Loucy (cell line): ENCODE measurements at regions not wholly inside any gene's neighbourhood (a gene's known extent, or its start where the extent isn't known, plus 50 kb on each side); places are given as distances from the start of the nearest gene placed in this dataset.
"Not testable (repeated sequence)": the region's sequence is repeated elsewhere in the genome, so short reads cannot be mapped to it uniquely, and the experiment has no call there.

Experiments
- H2AFZ ChIP-seq: fragments of 200-600 bp; sonication (generic); 2 replicates; pipeline ENCODE4 v1.6.0; 2016; ENCODE audit warnings: antibody characterized with exemption, mild to moderate bottlenecking, low read length, moderate library complexity
- H3F3A ChIP-seq: fragments of 200-600 bp; 2 replicates; pipeline ENCODE4 v1.6.0; 2016; ENCODE audit warnings: antibody characterized with exemption, low read depth, mild to moderate bottlenecking
- H3K27me3 ChIP-seq: fragments of 200-600 bp; sonication (generic); 2 replicates; pipeline ENCODE4 v1.6.1; 2014; ENCODE audit warnings: low read length, mild to moderate bottlenecking; ENCODE audit not compliant: insufficient read depth, poor library complexity, severe bottlenecking
- H3K36me3 ChIP-seq: fragments of 200-600 bp; sonication (generic); 2 replicates; pipeline ENCODE4 v1.6.1; 2016; ENCODE audit warnings: low read length; ENCODE audit not compliant: insufficient read depth
- H3K4me1 ChIP-seq: fragments of 200-600 bp; sonication (generic); 2 replicates; pipeline ENCODE4 v1.5.1; 2014; ENCODE audit warnings: low read length, mild to moderate bottlenecking; ENCODE audit not compliant: insufficient read depth, poor library complexity, severe bottlenecking
- H3K4me2 ChIP-seq: fragments of 200-600 bp; sonication (generic); 2 replicates; pipeline ENCODE4 v1.6.0; 2014; ENCODE audit warnings: antibody characterized with exemption, low read length, low read depth, mild to moderate bottlenecking; ENCODE audit not compliant: poor library complexity, severe bottlenecking
- H3K4me3 ChIP-seq: fragments of 200-600 bp; sonication (generic); 2 replicates; pipeline ENCODE4 v1.5.1; 2014; ENCODE audit warnings: low read length, mild to moderate bottlenecking, mixed read lengths; ENCODE audit not compliant: poor library complexity, severe bottlenecking
- H3K79me2 ChIP-seq: fragments of 200-600 bp; sonication (generic); 2 replicates; pipeline ENCODE4 v1.6.1; 2014; ENCODE audit warnings: low read length; ENCODE audit not compliant: insufficient read depth
- H3K9ac ChIP-seq: fragments of 200-600 bp; sonication (generic); 2 replicates; pipeline ENCODE4 v1.6.0; 2014; ENCODE audit warnings: mild to moderate bottlenecking, low read depth, low read length, moderate library complexity; ENCODE audit not compliant: poor library complexity, severe bottlenecking
- H3K9me2 ChIP-seq: fragments of 200-600 bp; sonication (generic); replicated peaks from 2 replicates; pipeline ENCODE4 v1.6.1; 2016; ENCODE audit warnings: low read depth, low read length, mixed read lengths
- H3K9me3 ChIP-seq: fragments of 200-600 bp; sonication (generic); 2 replicates; pipeline ENCODE4 v1.6.1; 2014; ENCODE audit warnings: mild to moderate bottlenecking, antibody characterized with exemption, low read length, low read depth; ENCODE audit not compliant: insufficient read depth
- H4K20me1 ChIP-seq: fragments of 200-600 bp; sonication (generic); 2 replicates; pipeline ENCODE4 v1.6.0; 2014; ENCODE audit warnings: antibody characterized with exemption, low read length, mild to moderate bottlenecking; ENCODE audit not compliant: insufficient read depth, poor library complexity, severe bottlenecking
- EZH2phosphoT487 ChIP-seq: fragments of 200-600 bp; IDR thresholded peaks from 2 replicates; pipeline ENCODE4 v1.6.1; 2018; ENCODE audit warnings: antibody characterized with exemption, mild to moderate bottlenecking, moderate library complexity, borderline replicate concordance
- TF ChIP-seq, protein P1 (sequence below): fragments of 200-600 bp; sonication (generic); conservative IDR thresholded peaks from 2 replicates; pipeline ENCODE4 v1.5.1; 2014; ENCODE audit warnings: mild to moderate bottlenecking, antibody characterized with exemption, low read length

- Histone ChIP-seq H3K4me1 (no peaks in the 10 kb centered on the region), H3K27me3 (no peaks in the 10 kb centered on the region), H3K9me3 (no peaks in the 10 kb centered on the region), H3K9ac (no peak overlapping the region), H3K79me2 (no peaks in the 10 kb centered on the region), H3K4me3 (no peak overlapping the region), H3K9me2 (no peaks in the 10 kb centered on the region), H3K4me2 (no peak overlapping the region), H3K36me3 (no peaks in the 10 kb centered on the region), H2AFZ (no peak overlapping the region), H3F3A (no peaks in the 10 kb centered on the region), H4K20me1 (no peaks in the 10 kb centered on the region)
- no peak for TF ChIP-seq EZH2phosphoT487
- TF ChIP-seq, protein P1, sequence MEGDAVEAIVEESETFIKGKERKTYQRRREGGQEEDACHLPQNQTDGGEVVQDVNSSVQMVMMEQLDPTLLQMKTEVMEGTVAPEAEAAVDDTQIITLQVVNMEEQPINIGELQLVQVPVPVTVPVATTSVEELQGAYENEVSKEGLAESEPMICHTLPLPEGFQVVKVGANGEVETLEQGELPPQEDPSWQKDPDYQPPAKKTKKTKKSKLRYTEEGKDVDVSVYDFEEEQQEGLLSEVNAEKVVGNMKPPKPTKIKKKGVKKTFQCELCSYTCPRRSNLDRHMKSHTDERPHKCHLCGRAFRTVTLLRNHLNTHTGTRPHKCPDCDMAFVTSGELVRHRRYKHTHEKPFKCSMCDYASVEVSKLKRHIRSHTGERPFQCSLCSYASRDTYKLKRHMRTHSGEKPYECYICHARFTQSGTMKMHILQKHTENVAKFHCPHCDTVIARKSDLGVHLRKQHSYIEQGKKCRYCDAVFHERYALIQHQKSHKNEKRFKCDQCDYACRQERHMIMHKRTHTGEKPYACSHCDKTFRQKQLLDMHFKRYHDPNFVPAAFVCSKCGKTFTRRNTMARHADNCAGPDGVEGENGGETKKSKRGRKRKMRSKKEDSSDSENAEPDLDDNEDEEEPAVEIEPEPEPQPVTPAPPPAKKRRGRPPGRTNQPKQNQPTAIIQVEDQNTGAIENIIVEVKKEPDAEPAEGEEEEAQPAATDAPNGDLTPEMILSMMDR: no peak
Observed at GRCh38 chr17:65305778-65306177, 168.6 kb downstream of the RGS9 start.

DNA sequence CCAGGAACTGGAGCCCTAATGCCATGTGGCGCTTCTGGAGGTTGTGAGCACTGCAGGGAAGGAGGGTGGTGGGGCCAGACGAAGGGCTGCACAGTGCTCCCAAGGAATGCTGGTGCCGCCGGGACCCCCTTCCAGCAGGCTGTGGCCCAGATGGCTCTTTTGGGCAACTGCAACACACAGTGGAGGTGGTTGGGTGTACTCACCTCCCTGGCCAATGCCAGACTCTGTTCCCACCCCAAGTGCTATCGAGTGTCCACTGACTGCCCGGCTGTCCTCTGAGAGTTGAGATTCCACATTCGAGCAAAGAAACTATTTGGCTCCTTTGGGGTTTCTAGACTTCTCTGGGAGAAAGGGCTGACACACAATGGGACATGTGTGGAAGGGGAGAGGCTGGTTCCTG is 167.9 kb downstream of the RGS9 start:
- H3K9me2 ChIP-seq: no peaks in the 10 kb centered on the region
- TF ChIP-seq EZH2phosphoT487: no peak
- TF ChIP-seq, protein P1: no peak
- no peak overlapping the region for H3K4me2 ChIP-seq
- H3K36me3 ChIP-seq: no peaks in the 10 kb centered on the region
- H3F3A ChIP-seq: no peaks in the 10 kb centered on the region
- no peak overlapping the region for H2AFZ ChIP-seq
- H3K4me3 ChIP-seq: no peak overlapping the region
- H3K9me3 ChIP-seq: no peaks in the 10 kb centered on the region
- no peaks in the 10 kb centered on the region for H4K20me1 ChIP-seq
- H3K4me1 ChIP-seq: no peaks in the 10 kb centered on the region
- no peaks in the 10 kb centered on the region for H3K79me2 ChIP-seq
- no peak overlapping the region for H3K9ac ChIP-seq
- H3K27me3 ChIP-seq: no peaks in the 10 kb centered on the region

GRCh38 chr17:65301882-65302281 is 164.7 kb downstream of the RGS9 start:
- not testable (repeated sequence) for H3K9me2 ChIP-seq, H3K4me1 ChIP-seq, H3K4me2 ChIP-seq, H3K4me3 ChIP-seq, H2AFZ ChIP-seq, H3K79me2 ChIP-seq, H3K27me3 ChIP-seq, H3K36me3 ChIP-seq, H3F3A ChIP-seq, H3K9ac ChIP-seq, H4K20me1 ChIP-seq, H3K9me3 ChIP-seq

GRCh38 chr17:65301184-65301583 is 164.0 kb downstream of the RGS9 start:
- Histone ChIP-seq H2AFZ (no peak overlapping the region), H3K4me1 (no peaks in the 10 kb centered on the region), H3K9ac (no peak overlapping the region), H3K79me2 (no peaks in the 10 kb centered on the region), H4K20me1 (no peaks in the 10 kb centered on the region), H3K36me3 (no peaks in the 10 kb centered on the region), H3K27me3 (no peaks in the 10 kb centered on the region), H3K4me3 (no peak overlapping the region), H3K9me3 (no peaks in the 10 kb centered on the region), H3F3A (no peaks in the 10 kb centered on the region), H3K9me2 (no peaks in the 10 kb centered on the region), H3K4me2 (no peak overlapping the region)
- TF ChIP-seq, protein P1: no peak
- no peak for TF ChIP-seq EZH2phosphoT487
